CD4-positive, alpha-beta T cell treated with Interleukin-15 for 1 hour (primary cell): ENCODE measurements at regions not wholly inside any gene's neighbourhood (a gene's known extent, or its start where the extent isn't known, plus 50 kb on each side); places are given as distances from the start of the nearest gene placed in this dataset.
A peak's percentile ranks its signal among the peaks of the same experiment; 100 is the strongest.

Experiments
- DNase-seq: peaks from one replicate; pipeline ENCODE4 v3.0.0-alpha.2; 2020

DNA sequence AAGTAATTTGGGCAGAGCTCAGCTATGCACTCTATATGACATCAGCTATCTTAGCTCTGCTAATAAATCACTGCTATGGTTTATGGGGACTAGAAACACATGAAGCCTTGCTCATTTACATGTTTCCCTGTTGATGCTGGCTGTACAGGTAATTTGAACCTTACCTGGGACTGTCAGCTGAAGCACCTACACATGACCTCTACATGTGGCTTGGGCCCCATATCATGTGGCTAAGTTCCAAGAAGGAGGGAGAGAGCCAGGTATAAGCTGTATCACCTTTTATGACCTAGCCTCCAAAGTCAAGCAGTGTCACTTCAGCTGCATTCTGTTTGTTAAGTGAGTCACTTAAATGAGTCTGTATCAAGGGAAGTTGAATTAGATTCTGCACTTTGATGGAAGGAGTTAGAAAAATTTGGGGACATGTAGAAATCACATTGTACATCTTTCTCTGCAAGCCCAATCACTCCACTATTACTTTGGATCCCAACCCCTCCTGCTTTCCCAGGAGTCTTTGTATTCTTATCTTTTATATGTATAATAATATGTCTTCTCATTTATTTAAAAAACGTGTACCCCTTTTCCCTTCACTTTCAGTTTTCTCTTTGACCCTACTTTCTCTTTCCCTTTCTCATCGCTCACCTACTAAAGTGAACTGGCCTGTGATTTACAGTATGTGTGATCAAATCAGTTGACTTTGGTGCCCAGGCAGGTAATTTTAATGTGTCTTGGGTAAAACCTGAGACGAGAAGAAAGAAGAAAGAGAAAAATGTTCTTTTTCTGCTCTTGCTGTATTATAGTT is 53.4 kb upstream of the PRKACB start:
- no peak for DNase-seq

DNA sequence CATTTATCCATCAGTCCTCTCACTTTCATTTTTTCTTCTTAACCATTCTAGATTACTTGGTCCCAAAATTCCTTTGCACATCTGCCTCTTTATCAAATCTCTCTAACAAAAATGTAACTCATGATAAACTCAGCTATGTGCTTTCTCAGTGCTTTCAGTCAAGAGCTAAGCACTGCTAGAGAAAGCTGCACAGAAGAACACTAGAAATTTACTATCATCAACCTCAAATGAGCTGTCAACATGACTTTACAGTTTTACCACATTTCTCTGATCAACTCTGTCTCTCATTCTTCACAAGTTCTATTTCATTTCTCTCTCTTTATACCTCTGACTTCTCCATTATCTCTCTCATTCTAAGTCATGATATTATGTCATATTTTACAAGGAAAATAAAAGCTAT is 54.2 kb upstream of the PRKACB start:
- DNase-seq: no peak

DNA sequence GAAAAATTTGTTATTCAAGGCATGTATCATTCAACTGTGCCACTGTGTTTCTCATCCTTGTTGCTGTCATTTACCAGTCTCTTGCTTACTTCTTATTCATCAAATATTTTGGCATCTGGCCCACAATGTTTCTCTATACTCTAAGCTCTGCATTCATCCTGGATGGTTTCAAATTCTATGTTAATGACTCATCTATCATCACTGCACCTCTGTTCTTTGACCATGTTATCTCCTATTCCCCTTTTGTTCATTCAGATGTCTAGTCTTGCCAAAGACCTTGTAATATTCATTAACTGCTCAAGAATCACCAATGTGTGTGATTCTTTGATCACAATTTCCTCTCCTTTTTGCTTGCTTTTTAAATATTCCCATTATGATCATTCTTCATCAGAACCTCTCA is 54.6 kb upstream of the PRKACB start:
- DNase-seq: no peak

DNA sequence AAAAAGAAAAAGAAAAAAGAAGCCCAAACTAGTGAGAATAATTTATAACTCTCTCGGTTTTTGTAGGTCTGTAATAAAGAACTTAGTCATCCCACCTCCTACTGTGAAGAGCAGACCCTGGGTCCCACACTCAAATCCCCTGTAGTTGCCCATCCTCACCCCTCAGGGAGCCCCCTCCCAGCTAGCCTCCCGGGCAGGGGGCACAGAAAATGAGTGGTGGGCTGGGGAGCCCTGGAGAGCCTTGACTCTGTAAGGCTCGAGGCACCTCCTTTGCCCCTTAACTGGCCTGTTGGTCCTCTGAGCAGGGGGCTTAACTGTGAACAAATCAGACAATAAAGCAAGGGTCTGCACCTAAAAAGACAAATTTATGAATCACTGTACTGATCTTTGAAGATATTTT is 57.5 kb upstream of the PRKACB start:
- DNase-seq: no peak

DNA sequence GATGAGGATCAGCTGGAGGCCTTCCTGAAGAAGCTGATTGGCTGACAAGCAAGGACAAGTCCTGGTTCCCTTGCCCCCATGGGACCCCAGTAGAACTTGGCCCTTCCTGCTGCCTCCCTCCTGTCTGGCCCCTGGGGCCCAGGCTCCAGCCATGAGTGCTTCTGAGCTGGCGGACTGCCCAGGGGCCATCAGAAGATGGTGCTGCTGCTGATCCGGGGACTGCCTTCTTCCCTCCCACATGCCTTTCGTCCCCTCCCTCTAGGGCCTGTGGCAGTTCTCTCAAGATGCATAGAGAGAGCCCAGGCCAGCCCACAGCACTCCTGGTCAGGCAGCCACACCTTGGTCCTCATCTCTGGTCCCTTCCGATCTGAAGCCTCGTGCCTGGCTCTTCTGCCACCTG is 57.9 kb upstream of the PRKACB start:
- no peak for DNase-seq

DNA sequence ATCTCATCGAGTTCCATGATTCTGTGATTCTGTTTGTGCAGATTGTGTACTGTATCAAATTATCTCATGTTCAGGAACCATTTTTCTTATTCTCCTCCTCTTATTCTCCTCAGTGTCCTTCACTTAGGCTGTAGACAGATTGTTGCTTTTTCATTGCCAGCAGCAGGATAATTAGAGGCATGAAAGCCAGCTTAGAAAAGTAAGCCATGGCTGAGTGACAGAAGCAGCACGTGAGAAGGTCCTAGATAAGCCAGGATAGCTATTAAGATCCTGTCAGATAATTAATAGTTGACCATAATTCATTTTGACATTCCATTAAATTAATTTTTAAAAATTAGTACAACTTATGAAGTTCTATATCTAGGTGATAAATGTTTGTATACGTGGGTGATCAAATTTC is 60.8 kb upstream of the PRKACB start:
- DNase-seq: no peak

DNA sequence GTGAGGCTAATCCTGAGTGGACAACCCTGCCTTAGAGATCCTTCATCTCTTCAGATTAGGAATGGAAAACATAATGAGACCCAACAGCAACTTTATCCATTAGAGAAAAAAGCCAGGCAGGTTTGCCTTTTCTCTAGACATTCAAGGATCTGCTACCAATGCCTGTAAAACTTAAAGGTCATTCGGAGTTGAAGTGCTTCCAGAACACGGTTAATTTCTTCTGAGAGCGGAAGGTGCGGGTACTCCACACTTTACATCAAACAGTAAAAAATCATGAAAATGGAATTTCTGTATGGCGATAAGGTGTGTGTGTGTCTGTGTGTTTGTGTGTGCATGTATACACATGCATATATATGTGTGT is 65.2 kb upstream of the PRKACB start:
- DNase-seq: no peak

DNA sequence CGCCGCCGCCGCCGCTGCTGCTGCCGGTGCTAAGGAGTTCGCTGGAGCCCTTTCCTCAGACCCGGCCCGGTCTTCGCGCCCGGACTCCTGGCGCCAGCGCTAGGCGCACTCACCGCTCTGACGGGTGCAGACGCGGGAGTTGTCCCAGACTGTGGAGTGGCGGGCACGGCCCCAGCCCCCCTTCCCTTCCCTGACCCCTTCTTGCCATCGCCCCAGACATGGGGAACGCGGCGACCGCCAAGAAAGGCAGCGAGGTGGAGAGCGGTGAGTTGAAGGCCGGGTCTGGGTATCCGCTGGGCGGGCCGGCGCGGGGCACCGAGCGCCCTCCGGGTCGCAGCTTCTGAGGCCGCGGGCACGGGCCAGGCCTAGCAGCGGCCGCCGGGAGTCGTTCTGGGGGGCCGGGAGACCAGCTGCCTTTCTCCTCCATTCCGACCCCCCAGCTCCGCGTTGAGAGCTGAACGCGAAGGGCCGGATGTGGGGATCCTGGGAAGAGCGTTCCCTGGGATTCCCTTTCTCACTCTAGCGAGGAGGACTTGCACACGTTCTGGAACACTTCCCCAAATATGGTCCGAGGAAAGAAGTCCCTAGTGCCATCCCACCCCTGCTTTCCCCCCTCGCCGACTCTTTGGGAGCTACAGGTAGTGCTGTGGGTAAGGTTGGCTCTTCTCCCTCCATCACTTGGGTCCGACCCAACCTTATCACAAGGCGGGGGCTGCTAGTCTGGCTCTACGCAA is 65.8 kb upstream of the PRKACB start:
- DNase-seq: no peak

DNA sequence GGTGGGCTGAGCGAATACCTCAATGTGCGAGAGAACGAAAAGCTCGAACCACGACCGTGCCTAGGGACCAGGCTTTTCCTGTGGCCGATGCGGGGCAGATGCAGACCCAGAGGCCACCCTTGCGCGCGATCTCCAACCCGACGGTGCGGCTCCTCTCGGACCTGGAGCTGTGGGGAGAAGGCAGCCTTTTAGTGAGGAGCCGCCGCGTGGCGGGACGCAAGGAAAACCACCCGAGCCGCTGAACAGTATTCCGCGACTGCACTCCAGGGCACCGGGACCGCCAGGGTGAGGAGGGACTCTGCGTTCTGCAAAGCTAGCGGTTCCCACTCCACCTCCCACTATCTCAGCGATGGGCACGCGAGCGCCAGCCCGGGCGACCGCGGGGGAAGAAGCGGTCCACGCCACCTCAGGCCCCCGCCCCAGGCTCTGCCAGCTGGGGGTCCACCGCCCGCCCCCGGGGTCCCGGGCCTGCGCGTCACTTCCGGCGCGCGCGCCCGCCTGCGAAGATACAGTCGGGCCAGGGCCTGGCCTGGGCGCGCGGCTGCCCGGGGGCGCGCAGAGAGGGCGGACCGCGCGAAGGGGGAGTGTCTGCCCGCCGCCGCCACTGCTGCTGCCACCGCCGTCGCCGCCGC is 66.5 kb upstream of the PRKACB start:
- peak; percentile 79 for DNase-seq

DNA sequence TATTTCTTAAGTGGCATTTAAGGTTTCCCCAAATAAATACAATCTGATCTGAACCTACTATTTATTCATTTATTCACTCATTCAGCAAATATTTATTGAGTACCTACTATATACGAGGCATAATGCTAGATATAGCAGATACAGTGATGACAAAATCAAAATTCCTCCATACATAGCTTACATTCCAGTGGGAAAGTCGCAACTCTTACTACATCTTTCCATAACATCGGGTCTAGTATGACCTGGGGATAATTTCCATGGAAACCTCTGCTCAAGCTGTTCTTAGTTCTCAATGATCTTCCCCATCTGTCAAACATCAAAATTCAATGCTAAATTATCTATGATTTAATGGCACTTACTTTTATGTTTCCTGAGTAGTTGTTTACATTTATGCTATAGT is 70.8 kb upstream of the PRKACB start:
- DNase-seq: no peak

DNA sequence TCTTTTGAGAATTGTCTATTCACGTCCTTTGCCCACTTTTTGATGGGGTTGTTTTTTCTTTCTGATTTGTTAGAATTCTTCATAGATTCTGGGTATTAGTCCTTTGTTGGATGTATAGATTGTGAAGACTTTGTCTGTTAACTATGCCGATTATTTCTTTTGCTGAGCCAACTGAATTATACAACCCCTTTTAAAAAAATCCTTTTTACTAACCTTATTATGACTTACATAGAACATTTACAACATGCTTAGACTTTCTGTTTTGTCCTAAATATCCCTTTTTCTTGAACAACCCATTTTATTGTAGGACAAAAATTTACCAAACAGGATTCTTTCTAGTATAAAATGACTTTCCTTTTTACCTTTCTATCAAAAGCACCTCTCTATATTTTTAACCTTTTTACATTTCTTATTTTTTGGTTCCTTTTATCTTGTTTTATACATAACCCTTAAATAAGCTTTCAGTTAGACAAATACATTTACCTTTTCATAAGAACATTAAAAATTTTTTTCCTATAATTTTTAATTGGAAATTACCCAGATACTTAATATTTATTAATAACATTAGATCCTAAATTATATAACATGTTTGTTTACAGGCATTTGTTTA is 70.4 kb upstream of the TTLL7 start:
- no peak for DNase-seq

DNA sequence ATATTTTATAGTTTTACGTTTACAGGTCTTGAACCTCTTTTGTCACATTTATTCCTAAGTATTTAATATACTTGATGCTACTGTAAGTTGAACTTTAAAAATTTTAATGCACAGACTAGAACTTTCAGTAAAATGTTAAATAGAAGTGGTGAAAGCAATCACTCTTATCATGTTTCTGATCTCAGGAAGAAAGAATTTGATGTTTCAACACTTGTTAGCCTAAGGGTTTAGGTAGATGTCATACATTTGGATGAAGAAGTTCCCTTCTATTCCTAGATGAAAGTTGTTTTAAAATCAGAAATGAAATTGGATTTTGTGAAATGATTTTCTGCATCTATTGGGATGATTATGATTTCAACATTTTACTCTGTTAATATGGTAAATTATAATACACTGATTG is 63.6 kb upstream of the TTLL7 start:
- no peak for DNase-seq

DNA sequence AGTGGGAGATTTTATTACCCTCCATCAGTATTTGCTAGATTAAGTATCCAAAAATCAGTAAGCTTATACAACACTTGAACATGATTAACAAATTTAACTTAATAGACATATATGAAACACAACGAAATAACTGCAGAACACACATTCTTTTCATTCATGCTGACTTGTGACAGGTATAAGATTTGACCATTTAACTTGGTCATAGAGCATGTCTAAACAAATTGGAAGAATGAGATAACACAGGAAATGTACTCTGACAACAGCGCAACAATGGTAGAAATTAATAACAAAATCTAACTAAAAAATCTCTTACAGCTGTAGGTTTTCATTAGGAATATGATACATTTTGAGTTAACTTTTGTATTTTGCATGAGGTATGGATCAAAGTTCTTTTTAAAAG is 62.4 kb upstream of the TTLL7 start:
- DNase-seq: no peak

DNA sequence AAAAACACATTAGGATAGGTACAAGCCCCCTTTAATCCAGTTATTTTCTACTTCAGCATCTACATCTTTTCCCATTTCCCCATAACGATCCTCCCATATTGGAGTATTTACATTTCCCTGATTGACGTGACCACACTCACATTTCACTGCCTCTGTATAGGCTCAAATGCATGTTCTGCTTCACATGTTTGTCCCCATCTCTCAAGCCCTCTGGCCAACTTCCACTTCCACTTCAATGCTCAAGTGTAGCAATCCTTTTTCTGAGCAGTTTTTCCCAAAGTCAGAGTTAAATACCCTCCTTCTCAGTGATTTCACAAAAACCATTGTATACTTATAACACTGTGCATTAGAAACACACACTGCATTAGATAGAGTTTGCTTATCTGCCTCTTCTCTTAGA is 61.8 kb upstream of the TTLL7 start:
- no peak for DNase-seq

DNA sequence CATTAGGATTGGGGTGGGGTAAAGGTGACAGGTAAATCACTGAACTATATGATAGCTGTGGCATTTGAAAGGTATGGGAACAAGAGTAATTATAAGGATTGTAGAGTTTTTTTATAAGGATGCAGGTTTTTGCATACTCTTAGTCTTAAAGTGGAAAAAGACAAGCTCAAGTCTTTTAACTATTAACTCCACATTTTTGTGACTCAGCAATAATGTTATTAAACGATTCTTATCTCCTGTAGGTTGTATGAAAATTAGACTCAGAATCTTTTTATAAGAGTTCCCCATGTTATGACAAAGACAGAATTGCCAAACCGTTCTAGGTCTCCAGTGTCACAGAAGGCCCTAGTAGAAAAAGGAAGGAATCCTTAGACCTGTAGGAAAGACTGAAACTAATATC is 49.9 kb upstream of the TTLL7 start:
- DNase-seq: no peak
